WERI-Rb-1 (cell line): ENCODE measurements at regions not wholly inside any gene's neighbourhood (a gene's known extent, or its start where the extent isn't known, plus 50 kb on each side); places are given as distances from the start of the nearest gene placed in this dataset.

Experiments used
- DNase-seq: peaks from one replicate; pipeline ENCODE4 v3.0.0-alpha.2; 2020
- H3K27ac ChIP-seq: fragments of 250-450 bp; sonication (Bioruptor Pico); 2 replicates; pipeline ENCODE4 v1.5.1; 2020; ENCODE audit warnings: mild to moderate bottlenecking, moderate library complexity
- H3K27me3 ChIP-seq: fragments of 250-450 bp; sonication (Bioruptor Pico); 2 replicates; pipeline ENCODE4 v1.5.1; 2021; ENCODE audit warnings: mild to moderate bottlenecking, low read depth, moderate library complexity; ENCODE audit not compliant: insufficient read depth, severe bottlenecking
- H3K36me3 ChIP-seq: fragments of 250-450 bp; sonication (Bioruptor Pico); 2 replicates; pipeline ENCODE4 v1.5.1; 2020; ENCODE audit warnings: mild to moderate bottlenecking, moderate library complexity
- H3K4me3 ChIP-seq: 2 replicates; pipeline ENCODE4 v1.5.1; 2011; ENCODE audit warnings: low read depth, mild to moderate bottlenecking, control low read depth, low read length
- H3K9me3 ChIP-seq: fragments of 250-450 bp; sonication (Bioruptor Pico); 2 replicates; pipeline ENCODE4 v1.5.1; 2021; ENCODE audit warnings: mild to moderate bottlenecking, moderate library complexity; ENCODE audit not compliant: severe bottlenecking
- CTCF ChIP-seq: IDR thresholded peaks from 2 replicates; pipeline ENCODE4 v1.5.1; 2011; ENCODE audit warnings: low read depth, mild to moderate bottlenecking, control low read depth, inconsistent platforms, low read length

GRCh38 chr14:58833634-58834378, 196.0 kb downstream of the DACT1 start:
- DNase-seq = no peak
- Histone ChIP-seq H3K9me3 (no peaks in the 10 kb centered on the region), H3K27me3 (no peaks in the 10 kb centered on the region), H3K4me3 (no peak overlapping the region), H3K27ac (no peak overlapping the region), H3K36me3 (no peaks in the 10 kb centered on the region)
- no peak for TF ChIP-seq CTCF

- no peak overlapping the region for H3K4me3 ChIP-seq
- TF ChIP-seq CTCF = no peak
- no peak overlapping the region for H3K27ac ChIP-seq
- H3K27me3 ChIP-seq = no peaks in the 10 kb centered on the region
- no peaks in the 10 kb centered on the region for H3K9me3 ChIP-seq
- DNase-seq = no peak
- no peaks in the 10 kb centered on the region for H3K36me3 ChIP-seq
These were observed 198.7 kb downstream of the DACT1 start for GRCh38 chr14:58836303-58836974.

- no peaks in the 10 kb centered on the region for H3K27me3 ChIP-seq
- no peak for TF ChIP-seq CTCF
- H3K9me3 ChIP-seq = no peaks in the 10 kb centered on the region
- no peak for DNase-seq
- H3K27ac ChIP-seq = no peak overlapping the region
- no peak overlapping the region for H3K4me3 ChIP-seq
- no peaks in the 10 kb centered on the region for H3K36me3 ChIP-seq
These were observed 201.5 kb downstream of the DACT1 start for GRCh38 chr14:58839233-58839632.

GRCh38 chr14:58844544-58844943, 206.8 kb downstream of the DACT1 start:
- Histone ChIP-seq H3K27ac (no peak overlapping the region), H3K36me3 (no peaks in the 10 kb centered on the region), H3K4me3 (no peak overlapping the region), H3K9me3 (no peaks in the 10 kb centered on the region), H3K27me3 (no peaks in the 10 kb centered on the region)
- TF ChIP-seq CTCF = no peak
- DNase-seq = no peak

- Histone ChIP-seq H3K4me3 (no peak overlapping the region), H3K36me3 (no peaks in the 10 kb centered on the region), H3K27ac (no peak overlapping the region), H3K9me3 (no peaks in the 10 kb centered on the region), H3K27me3 (no peaks in the 10 kb centered on the region)
- DNase-seq = no peak
- no peak for TF ChIP-seq CTCF
These were observed 209.1 kb downstream of the DACT1 start for GRCh38 chr14:58846682-58847465.
